H9 (cell line): ENCODE measurements at regions not wholly inside any gene's neighbourhood (a gene's known extent, or its start where the extent isn't known, plus 50 kb on each side); places are given as distances from the start of the nearest gene placed in this dataset.

ENCODE experiments used
- DNase-seq: peaks from one replicate; pipeline ENCODE4 v3.0.0-alpha.2; 2017
- H2AFZ ChIP-seq: one replicate; pipeline ENCODE4 v1.6.1; 2013; ENCODE audit warnings: mild to moderate bottlenecking, low read length, control low read depth, moderate library complexity
- H2AK5ac ChIP-seq: 2 replicates; pipeline ENCODE4 v1.6.1; 2013; ENCODE audit warnings: low read length, control low read depth, mixed read lengths; ENCODE audit not compliant: insufficient read length
- H2BK120ac ChIP-seq: one replicate; pipeline ENCODE4 v1.6.1; 2013; ENCODE audit warnings: low read depth, mild to moderate bottlenecking, low read length, control low read depth, inconsistent platforms; ENCODE audit not compliant: poor library complexity, severe bottlenecking
- H2BK12ac ChIP-seq: 2 replicates; pipeline ENCODE4 v1.6.1; 2013; ENCODE audit warnings: low read length, control low read depth, mixed read lengths, low read depth; ENCODE audit not compliant: insufficient read length
- H2BK15ac ChIP-seq: 2 replicates; pipeline ENCODE4 v1.6.1; 2013; ENCODE audit warnings: low read depth, low read length, control low read depth
- H2BK20ac ChIP-seq: one replicate; pipeline ENCODE4 v1.6.1; 2013; ENCODE audit warnings: low read depth, mild to moderate bottlenecking, low read length, control low read depth, inconsistent platforms; ENCODE audit not compliant: poor library complexity, severe bottlenecking
- H2BK5ac ChIP-seq: 2 replicates; pipeline ENCODE4 v1.6.1; 2013; ENCODE audit warnings: low read length, control low read depth, mixed read lengths; ENCODE audit not compliant: insufficient read length
- H3K14ac ChIP-seq: 2 replicates; pipeline ENCODE4 v1.6.1; 2013; ENCODE audit warnings: low read length, control low read depth; ENCODE audit not compliant: insufficient read depth
- H3K18ac ChIP-seq: 2 replicates; pipeline ENCODE4 v1.6.1; 2013; ENCODE audit warnings: low read depth, mild to moderate bottlenecking, mixed read lengths, low read length, control low read depth; ENCODE audit not compliant: insufficient read length
- H3K23ac ChIP-seq: 2 replicates; pipeline ENCODE4 v1.6.1; 2013; ENCODE audit warnings: low read length, control low read depth, mixed read lengths, low read depth; ENCODE audit not compliant: insufficient read length
- H3K23me2 ChIP-seq: 2 replicates; pipeline ENCODE4 v1.6.1; 2013; ENCODE audit warnings: low read depth, mild to moderate bottlenecking, mixed read lengths, low read length, control low read depth; ENCODE audit not compliant: insufficient read length, poor library complexity, severe bottlenecking
- H3K27ac ChIP-seq: 2 replicates; pipeline ENCODE4 v1.5.1; 2013; ENCODE audit warnings: low read length, control low read depth, mixed read lengths, low read depth; ENCODE audit not compliant: insufficient read length
- H3K27me3 ChIP-seq: 2 replicates; pipeline ENCODE4 v1.6.1; 2013; ENCODE audit warnings: low read length, control low read depth, inconsistent platforms; ENCODE audit not compliant: insufficient read depth
- H3K4ac ChIP-seq: 2 replicates; pipeline ENCODE4 v1.6.1; 2013; ENCODE audit warnings: low read depth, mild to moderate bottlenecking, control low read depth, inconsistent platforms, low read length, moderate library complexity
- H3K4me1 ChIP-seq: 2 replicates; pipeline ENCODE4 v1.6.1; 2013; ENCODE audit warnings: low read length, control low read depth, inconsistent platforms; ENCODE audit not compliant: insufficient read depth
- H3K4me2 ChIP-seq: 2 replicates; pipeline ENCODE4 v1.6.1; 2013; ENCODE audit warnings: low read length, control low read depth, mixed read lengths; ENCODE audit not compliant: insufficient read length, insufficient read depth
- H3K56ac ChIP-seq: 2 replicates; pipeline ENCODE4 v1.6.1; 2013; ENCODE audit warnings: low read depth, mild to moderate bottlenecking, mixed read lengths, low read length, control low read depth; ENCODE audit not compliant: insufficient read length
- H3K79me1 ChIP-seq: 2 replicates; pipeline ENCODE4 v1.6.1; 2013; ENCODE audit warnings: low read depth, mild to moderate bottlenecking, moderate library complexity, low read length, control low read depth, inconsistent platforms; ENCODE audit not compliant: insufficient read depth, poor library complexity, severe bottlenecking
- H3K79me2 ChIP-seq: 2 replicates; pipeline ENCODE4 v1.6.1; 2013; ENCODE audit warnings: low read length, control low read depth, inconsistent platforms; ENCODE audit not compliant: insufficient read depth
- H3K9ac ChIP-seq: 2 replicates; pipeline ENCODE4 v1.6.1; 2013; ENCODE audit warnings: low read length, control low read depth, mixed read lengths; ENCODE audit not compliant: insufficient read length; ENCODE audit errors: extremely low read depth
- H3K9me3 ChIP-seq: one replicate; pipeline ENCODE4 v1.6.1; 2013; ENCODE audit warnings: low read depth, low read length, inconsistent platforms; ENCODE audit not compliant: control insufficient read depth
- H3T11ph ChIP-seq: one replicate; pipeline ENCODE4 v1.6.1; 2013; ENCODE audit warnings: mild to moderate bottlenecking, low read length, control low read depth, inconsistent platforms
- H4K20me1 ChIP-seq: one replicate; pipeline ENCODE4 v1.6.1; 2013; ENCODE audit not compliant: control insufficient read depth, insufficient read length, insufficient read depth
- H4K5ac ChIP-seq: 2 replicates; pipeline ENCODE4 v1.6.1; 2013; ENCODE audit warnings: low read depth, mild to moderate bottlenecking, mixed read lengths, low read length, control low read depth; ENCODE audit not compliant: insufficient read length
- H4K8ac ChIP-seq: replicated peaks from 2 replicates; pipeline ENCODE4 v1.6.1; 2013; ENCODE audit warnings: low read length, control low read depth, mixed read lengths, low read depth; ENCODE audit not compliant: insufficient read length
- H4K91ac ChIP-seq: 2 replicates; pipeline ENCODE4 v1.6.1; 2013; ENCODE audit warnings: low read depth, mild to moderate bottlenecking, moderate library complexity, mixed read lengths, low read length, control low read depth; ENCODE audit not compliant: insufficient read length
- H3K27ac Mint-ChIP-seq, 3 experiments: 2 replicates in 2 of 3; 3 replicates in 1 of 3; pipeline ENCODE4 v1.8.0; 2020 to 2021; ENCODE audit warnings: mixed read lengths in 3 of 3, mild to moderate bottlenecking in 1 of 3, moderate library complexity in 1 of 3
- H3K27me3 Mint-ChIP-seq: 2 replicates; pipeline ENCODE4 v1.8.0; 2021; ENCODE audit warnings: low read depth, mild to moderate bottlenecking, moderate library complexity, mixed read lengths
- H3K36me3 Mint-ChIP-seq, 3 experiments: 2 replicates in 2 of 3; 3 replicates in 1 of 3; pipeline ENCODE4 v1.8.0; 2020 to 2021; ENCODE audit warnings: low read depth in 3 of 3, mixed read lengths in 3 of 3; ENCODE audit not compliant: insufficient read depth in 1 of 3
- H3K4me1 Mint-ChIP-seq, 2 experiments: 2 replicates each; pipeline ENCODE4 v1.8.0; 2020; ENCODE audit warnings: mixed read lengths in 2 of 2
- H3K4me3 Mint-ChIP-seq, 2 experiments: 2 replicates in 1 of 2; 3 replicates in 1 of 2; pipeline ENCODE4 v1.8.0; 2020 to 2021; ENCODE audit warnings: mild to moderate bottlenecking in 2 of 2, mixed read lengths in 2 of 2, moderate library complexity in 1 of 2
- H3K9me3 Mint-ChIP-seq, 2 experiments: 2 replicates in 1 of 2; 3 replicates in 1 of 2; pipeline ENCODE4 v1.8.0; 2020; ENCODE audit warnings: mild to moderate bottlenecking in 2 of 2, mixed read lengths in 2 of 2, moderate library complexity in 1 of 2
- CTCF ChIP-seq: fragments of 200-600 bp; sonication (generic); conservative IDR thresholded peaks from 3 replicates; pipeline ENCODE4 v1.8.0; 2021; ENCODE audit warnings: antibody characterized with exemption, mild to moderate bottlenecking
- WGBS: extraction: QIAGEN DNeasy Blood & Tissue Kit; methylation state at CpG from one replicate; pipeline ENCODE4 v1.1.7; 2013; ENCODE audit warnings: missing lambda C conversion rate, low lambda C conversion rate, mixed read lengths; ENCODE audit not compliant: insufficient read length; ENCODE audit errors: extremely low coverage; 5-methylcytosine and 5-hydroxymethylcytosine counted together

- H3K23ac ChIP-seq = no peak overlapping the region
- H2BK12ac ChIP-seq = no peak overlapping the region
- peaks cover 22% of the 10 kb centered on the region for H3K27me3 Mint-ChIP-seq
- H4K5ac ChIP-seq = no peak overlapping the region
- peaks cover 0 to 5% of the 10 kb centered on the region in 2 experiments; a peak in 2 of 5 replicates for H3K9me3 Mint-ChIP-seq
- no peak overlapping the region for H3K4me2 ChIP-seq
- no peaks in the 10 kb centered on the region for H3K23me2 ChIP-seq
- no peak overlapping the region for H3K27ac Mint-ChIP-seq
- WGBS = no CpG with 5 or more reads among the region's 1 CpG
- no peaks in the 10 kb centered on the region for H3K27me3 ChIP-seq
- H3K9me3 ChIP-seq = no peaks in the 10 kb centered on the region
- no peak overlapping the region for H3K4ac ChIP-seq
- no peaks in the 10 kb centered on the region for H3K79me1 ChIP-seq
- no peak overlapping the region for H3K27ac ChIP-seq
- H4K8ac ChIP-seq = no peak overlapping the region
- H3T11ph ChIP-seq = no peak overlapping the region
- H2AK5ac ChIP-seq = no peak overlapping the region
- DNase-seq = no peak
- H4K20me1 ChIP-seq = no peaks in the 10 kb centered on the region
- no peak for TF ChIP-seq CTCF
- no peak overlapping the region for H2AFZ ChIP-seq
- H3K4me3 Mint-ChIP-seq = no peak overlapping the region
- H4K91ac ChIP-seq = no peak overlapping the region
- no peaks in the 10 kb centered on the region; a peak in 1 of 7 replicates for H3K36me3 Mint-ChIP-seq
- H2BK20ac ChIP-seq = no peak overlapping the region
- no peak overlapping the region for H3K56ac ChIP-seq
- no peak overlapping the region for H3K14ac ChIP-seq
- H2BK120ac ChIP-seq = no peak overlapping the region
- H3K4me1 Mint-ChIP-seq = no peaks in the 10 kb centered on the region
- H3K18ac ChIP-seq = no peak overlapping the region
- no peaks in the 10 kb centered on the region for H3K79me2 ChIP-seq
- H2BK15ac ChIP-seq = no peak overlapping the region
- no peak overlapping the region for H3K9ac ChIP-seq
- H3K4me1 ChIP-seq = no peaks in the 10 kb centered on the region
- H2BK5ac ChIP-seq = no peak overlapping the region
These were observed 465.6 kb downstream of the MED13L start for GRCh38 chr12:115811929-115812328.
